Thoracic aorta (tissue), 2 donors: ENCODE measurements at regions not wholly inside any gene's neighbourhood (a gene's known extent, or its start where the extent isn't known, plus 50 kb on each side); places are given as distances from the start of the nearest gene placed in this dataset.

ENCODE experiments used
- ATAC-seq: fragments of 150-250 bp; one replicate; pipeline ENCODE4 v1.8.0; 2017; ENCODE audit warnings: low read depth; ENCODE audit not compliant: insufficient number of reproducible peaks, low FRiP score
- DNase-seq: peaks from one replicate; pipeline ENCODE4 v3.0.0-alpha.2; 2020; ENCODE audit warnings: low spot score
- H3K27ac ChIP-seq, 2 donors: fragments of 200-600 bp; sonication (generic); 1 replicate in 1 of 2; 2 replicates in 1 of 2; pipeline ENCODE4 v1.5.1; 2016; ENCODE audit warnings: mild to moderate bottlenecking in 2 of 2, moderate library complexity in 2 of 2
- H3K27me3 ChIP-seq: fragments of 200-600 bp; sonication (generic); replicated peaks from 2 replicates; pipeline ENCODE4 v1.6.0; 2016; ENCODE audit warnings: mild to moderate bottlenecking; ENCODE audit not compliant: insufficient read depth
- H3K36me3 ChIP-seq: fragments of 200-600 bp; sonication (generic); one replicate; pipeline ENCODE4 v1.5.1; 2016
- H3K4me1 ChIP-seq, 2 donors: fragments of 200-600 bp; sonication (generic); 1 replicate in 1 of 2; 2 replicates in 1 of 2; pipeline versions ENCODE4 v1.5.1 to v1.6.0; 2016; ENCODE audit warnings: low read depth in 2 of 2, mild to moderate bottlenecking in 1 of 2; ENCODE audit not compliant: control insufficient read depth in 1 of 2
- H3K4me3 ChIP-seq: fragments of 200-600 bp; sonication (generic); 2 replicates; pipeline ENCODE4 v1.5.1; 2016; ENCODE audit warnings: mild to moderate bottlenecking
- H3K9me3 ChIP-seq: fragments of 200-600 bp; sonication (generic); 2 replicates; pipeline ENCODE4 v1.5.1; 2016
- TF ChIP-seq, protein P1 (sequence below): fragments of 200-600 bp; sonication (generic); IDR thresholded peaks from one replicate; pipeline ENCODE4 v1.5.1; 2019; ENCODE audit warnings: antibody characterized with exemption

DNA sequence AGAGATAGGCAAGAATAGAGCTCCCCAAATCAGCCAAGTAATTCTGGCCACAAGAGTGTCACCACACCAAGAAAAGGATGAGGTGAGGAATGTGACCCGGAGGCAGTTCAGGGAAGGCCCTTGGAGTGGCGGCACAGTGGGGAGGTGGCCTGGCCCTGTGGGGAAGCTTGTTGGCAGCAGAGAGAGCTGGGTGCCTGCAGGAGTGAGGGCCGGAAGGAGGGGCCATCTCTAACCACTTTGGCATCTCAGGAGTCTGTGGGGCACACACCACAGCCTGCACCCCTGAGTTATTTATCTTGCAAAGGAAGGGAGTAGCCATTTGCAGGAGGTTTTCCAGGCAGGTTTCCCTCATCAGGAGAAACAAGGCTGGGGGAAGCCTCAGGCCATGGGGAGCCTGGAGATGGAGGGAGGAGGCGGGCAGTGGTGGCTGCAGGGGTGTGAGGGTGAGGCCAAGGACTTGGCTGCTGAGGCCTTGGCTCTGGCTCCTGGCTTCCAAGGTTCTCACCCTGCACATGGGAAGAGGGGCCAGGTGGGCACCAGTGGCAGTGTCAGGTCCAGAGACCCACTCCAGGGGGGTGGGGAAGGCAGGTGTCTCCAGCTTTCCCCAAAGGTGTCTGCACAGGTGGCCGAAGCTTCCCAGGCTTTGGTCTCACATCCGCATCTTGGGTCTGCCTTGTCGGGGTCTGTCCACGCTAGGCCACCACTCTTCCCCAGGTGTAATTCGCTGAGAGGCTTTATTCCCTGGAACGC lies 370.2 kb downstream of the CTTN start:
- Histone ChIP-seq H3K9me3 (no peaks in the 10 kb centered on the region), H3K27me3 (no peaks in the 10 kb centered on the region), H3K4me3 (no peak overlapping the region), H3K36me3 (no peaks in the 10 kb centered on the region), H3K4me1 (no peaks in the 10 kb centered on the region), H3K27ac (no peak overlapping the region)
- TF ChIP-seq, protein P1, sequence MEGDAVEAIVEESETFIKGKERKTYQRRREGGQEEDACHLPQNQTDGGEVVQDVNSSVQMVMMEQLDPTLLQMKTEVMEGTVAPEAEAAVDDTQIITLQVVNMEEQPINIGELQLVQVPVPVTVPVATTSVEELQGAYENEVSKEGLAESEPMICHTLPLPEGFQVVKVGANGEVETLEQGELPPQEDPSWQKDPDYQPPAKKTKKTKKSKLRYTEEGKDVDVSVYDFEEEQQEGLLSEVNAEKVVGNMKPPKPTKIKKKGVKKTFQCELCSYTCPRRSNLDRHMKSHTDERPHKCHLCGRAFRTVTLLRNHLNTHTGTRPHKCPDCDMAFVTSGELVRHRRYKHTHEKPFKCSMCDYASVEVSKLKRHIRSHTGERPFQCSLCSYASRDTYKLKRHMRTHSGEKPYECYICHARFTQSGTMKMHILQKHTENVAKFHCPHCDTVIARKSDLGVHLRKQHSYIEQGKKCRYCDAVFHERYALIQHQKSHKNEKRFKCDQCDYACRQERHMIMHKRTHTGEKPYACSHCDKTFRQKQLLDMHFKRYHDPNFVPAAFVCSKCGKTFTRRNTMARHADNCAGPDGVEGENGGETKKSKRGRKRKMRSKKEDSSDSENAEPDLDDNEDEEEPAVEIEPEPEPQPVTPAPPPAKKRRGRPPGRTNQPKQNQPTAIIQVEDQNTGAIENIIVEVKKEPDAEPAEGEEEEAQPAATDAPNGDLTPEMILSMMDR: no peak
- ATAC-seq (no peak), DNase-seq (no peak)

DNA sequence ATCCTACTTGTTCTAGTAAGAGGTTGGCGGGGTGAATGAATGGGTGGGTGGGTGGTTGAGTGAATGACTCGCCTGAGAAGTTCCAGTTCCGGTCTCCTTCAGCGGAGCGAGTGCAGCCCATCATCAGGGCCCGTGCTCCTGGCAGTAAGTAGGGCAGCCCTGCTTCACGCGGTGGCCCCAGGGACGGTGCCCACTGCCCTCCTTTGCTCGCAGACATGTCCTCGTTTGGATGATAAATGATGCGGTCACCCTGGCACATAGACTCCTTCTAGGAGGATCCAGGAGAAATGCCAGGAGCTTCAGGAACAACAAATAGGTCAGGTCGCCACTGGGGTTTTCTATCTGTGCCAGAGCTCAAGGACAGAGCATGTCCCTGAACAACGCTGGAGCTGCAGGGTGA lies 370.8 kb downstream of the CTTN start:
- Histone ChIP-seq H3K36me3 (no peaks in the 10 kb centered on the region), H3K4me3 (no peak overlapping the region), H3K9me3 (no peaks in the 10 kb centered on the region), H3K27ac (no peak overlapping the region), H3K27me3 (no peaks in the 10 kb centered on the region), H3K4me1 (no peaks in the 10 kb centered on the region)
- DNase-seq (no peak), ATAC-seq (no peak)
- TF ChIP-seq, protein P1: no peak

GRCh38 chr11:70769521-70769920 lies 371.2 kb downstream of the CTTN start:
- Histone ChIP-seq H3K36me3 (no peaks in the 10 kb centered on the region), H3K27me3 (no peaks in the 10 kb centered on the region), H3K9me3 (no peaks in the 10 kb centered on the region), H3K4me1 (no peaks in the 10 kb centered on the region), H3K27ac (no peak overlapping the region), H3K4me3 (no peak overlapping the region)
- DNase-seq (no peak), ATAC-seq (no peak)
- TF ChIP-seq, protein P1: no peak

DNA sequence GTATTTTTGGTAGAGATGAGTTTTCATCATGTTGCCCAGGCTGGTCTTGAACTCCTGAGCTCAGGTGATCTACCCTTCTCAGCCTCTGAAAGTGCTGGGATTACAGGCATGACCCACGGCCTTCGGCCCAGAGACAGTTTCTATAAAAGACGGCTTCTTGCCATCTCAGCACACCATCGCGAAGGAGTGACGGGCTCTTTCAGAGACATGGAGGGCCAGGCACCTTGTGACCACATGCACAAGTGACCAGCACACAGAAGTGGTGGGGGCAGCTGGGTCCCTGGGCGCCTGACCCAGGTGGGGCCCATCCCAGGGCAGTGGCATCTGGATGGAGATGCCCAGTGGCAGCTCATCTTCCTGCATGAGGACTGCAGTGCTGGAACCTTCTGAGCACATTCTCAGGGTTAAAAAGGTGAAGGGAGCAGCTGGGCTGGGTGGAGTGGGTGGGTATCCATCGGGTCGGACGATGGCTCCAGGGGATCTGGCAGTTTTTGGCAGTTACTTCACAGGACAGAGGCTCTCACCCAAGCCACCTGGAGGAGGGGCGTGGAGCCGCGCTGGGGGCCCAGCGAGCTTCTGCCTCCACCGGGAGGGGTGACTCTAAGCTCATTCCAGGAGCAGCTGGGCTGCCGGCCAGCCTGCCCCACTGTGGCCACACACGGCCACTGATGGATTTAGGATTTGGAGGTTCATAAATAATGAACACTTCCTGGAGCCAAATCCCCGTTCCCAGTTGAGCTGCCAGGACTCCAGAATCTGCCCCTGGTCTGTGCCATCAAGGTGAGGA lies 373.0 kb downstream of the CTTN start:
- H3K27me3 ChIP-seq: no peaks in the 10 kb centered on the region
- no peak for ATAC-seq
- TF ChIP-seq, protein P1: no peak
- no peak overlapping the region for H3K4me3 ChIP-seq
- no peaks in the 10 kb centered on the region for H3K36me3 ChIP-seq
- H3K9me3 ChIP-seq: no peaks in the 10 kb centered on the region
- no peak overlapping the region for H3K27ac ChIP-seq
- H3K4me1 ChIP-seq: no peaks in the 10 kb centered on the region
- DNase-seq: no peak

DNA sequence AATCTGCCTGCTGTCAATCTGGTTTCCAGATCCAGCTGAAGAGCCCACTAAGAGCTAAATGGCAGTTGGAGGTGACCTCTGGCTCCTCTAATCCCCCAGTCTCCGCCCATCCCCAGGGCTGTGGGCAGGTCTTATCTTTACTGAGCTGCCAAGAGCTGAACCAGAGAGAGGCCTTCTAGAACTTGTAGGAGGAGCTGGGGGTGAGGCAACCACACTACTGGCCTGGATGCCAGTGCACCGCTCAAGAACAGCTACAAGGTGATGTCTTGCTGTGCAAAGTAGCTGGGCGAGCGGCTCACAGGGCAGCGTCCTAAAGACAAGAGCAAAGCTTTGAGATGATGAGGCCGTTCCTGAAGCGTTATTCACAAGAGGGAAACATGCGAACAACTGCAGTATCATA lies 374.6 kb downstream of the CTTN start:
- Histone ChIP-seq H3K4me1 (no peaks in the 10 kb centered on the region), H3K9me3 (no peaks in the 10 kb centered on the region), H3K27me3 (no peaks in the 10 kb centered on the region), H3K4me3 (no peak overlapping the region), H3K27ac (no peak overlapping the region), H3K36me3 (no peaks in the 10 kb centered on the region)
- TF ChIP-seq, protein P1: no peak
- no peak for DNase-seq
- ATAC-seq: no peak
